Endothelial cell of umbilical vein (primary cell): ENCODE measurements at regions not wholly inside any gene's neighbourhood (a gene's known extent, or its start where the extent isn't known, plus 50 kb on each side); places are given as distances from the start of the nearest gene placed in this dataset.

Experiments used
- BruUV-seq: library from RNA; stranded (reverse); fragments of 400-500 nt; replicated peaks from 2 replicates; lab custom pipeline; 2021; lab: Mats Ljungman, UMichigan
- CTCF ChIA-PET: fragments of 300-600, 350-600 bp; sonication (Branson Sonifier 250); formaldehyde crosslinking; loops from one replicate; lab custom pipeline; 2021; ENCODE audit warnings: antibody characterized with exemption, inconsistent platforms; lab: Charles Lee
- POLR2A ChIA-PET: fragments of 300-600, 350-600 bp; sonication (Branson Sonifier 250); formaldehyde crosslinking; loops from one replicate; lab custom pipeline; 2021; ENCODE audit warnings: antibody characterized with exemption, inconsistent platforms; lab: Charles Lee
- DNase-seq: peaks from one replicate; pipeline ENCODE4 v3.0.0-alpha.2; 2011; ENCODE audit warnings: low read depth, low spot score
- FAIRE-seq: peaks from 2 replicates; lab custom pipeline; 2011; peaks lifted over from hg19 to GRCh38; lab: Jason Lieb, UNC
- H2AFZ ChIP-seq: 2 replicates; pipeline ENCODE4 v1.6.0; 2012; ENCODE audit warnings: low read depth, low read length, control low read depth, inconsistent platforms
- H3K27ac ChIP-seq: 2 replicates; pipeline ENCODE4 v1.5.1; 2011; ENCODE audit warnings: low read depth, mild to moderate bottlenecking, control low read depth, low read length, moderate library complexity; ENCODE audit not compliant: insufficient read depth
- H3K27me3 ChIP-seq, 2 experiments: 2 replicates each; pipeline versions ENCODE4 v1.6.0 to v1.6.1; 2011; ENCODE audit warnings: low read length in 2 of 2, mixed read lengths in 1 of 2; ENCODE audit not compliant: control insufficient read depth in 2 of 2, insufficient read depth in 2 of 2
- H3K36me3 ChIP-seq, 2 experiments: 2 replicates in 1 of 2; 3 replicates in 1 of 2; pipeline ENCODE4 v1.5.1; 2011; ENCODE audit warnings: low read length in 2 of 2, mild to moderate bottlenecking in 1 of 2, moderate library complexity in 1 of 2; ENCODE audit not compliant: control insufficient read depth in 2 of 2, insufficient read depth in 2 of 2; ENCODE audit errors: extremely low read depth in 1 of 2
- H3K4me1 ChIP-seq: 3 replicates; pipeline ENCODE4 v1.5.1; 2011; ENCODE audit warnings: mild to moderate bottlenecking, low read length; ENCODE audit not compliant: control insufficient read depth, insufficient read depth; ENCODE audit errors: extremely low read depth
- H3K4me2 ChIP-seq: 2 replicates; pipeline ENCODE4 v1.6.1; 2011; ENCODE audit warnings: low read length, control low read depth, mixed read lengths; ENCODE audit not compliant: insufficient read depth
- H3K4me3 ChIP-seq, 3 experiments: fragments of 200-600 bp in 1 of 3; sonication (generic), shearing (Covaris generic) in 1 of 3; replicated peaks in 1 of 3; 2 replicates each; pipeline ENCODE4 v1.5.1; 2011 to 2016; ENCODE audit warnings: control low read depth in 3 of 3, low read length in 3 of 3, mild to moderate bottlenecking in 2 of 3, inconsistent platforms in 1 of 3, low read depth in 1 of 3, moderate library complexity in 1 of 3; ENCODE audit not compliant: insufficient read depth in 1 of 3
- H3K79me2 ChIP-seq: 2 replicates; pipeline ENCODE4 v1.6.0; 2012; ENCODE audit warnings: low read length, inconsistent platforms; ENCODE audit not compliant: control insufficient read depth, insufficient read depth
- H3K9ac ChIP-seq: replicated peaks from 2 replicates; pipeline ENCODE3; 2011; ENCODE audit warnings: low read length, control low read depth; ENCODE audit not compliant: insufficient read depth; ENCODE audit errors: extremely low read depth
- H3K9me1 ChIP-seq: replicated peaks from 3 replicates; pipeline ENCODE4 v1.6.0; 2011; ENCODE audit warnings: mild to moderate bottlenecking, low read length; ENCODE audit not compliant: control insufficient read depth, insufficient read depth; ENCODE audit errors: extremely low read depth
- H3K9me3 ChIP-seq: replicated peaks from 2 replicates; pipeline ENCODE4 v1.5.1; 2012; ENCODE audit warnings: low read length, inconsistent platforms; ENCODE audit not compliant: control insufficient read depth, insufficient read depth
- H4K20me1 ChIP-seq: replicated peaks from 2 replicates; pipeline ENCODE3; 2011; ENCODE audit warnings: mild to moderate bottlenecking, low read length; ENCODE audit not compliant: control insufficient read depth, insufficient read depth; ENCODE audit errors: extremely low read depth
- EZH2 ChIP-seq: IDR thresholded peaks from 2 replicates; pipeline ENCODE4 v1.6.1; 2012; ENCODE audit warnings: borderline replicate concordance, low read depth, mild to moderate bottlenecking, moderate library complexity, low read length, inconsistent platforms; ENCODE audit not compliant: severe bottlenecking
- FOS ChIP-seq: IDR thresholded peaks from 2 replicates; pipeline ENCODE4 v1.6.1; 2011; ENCODE audit warnings: mild to moderate bottlenecking, low read length, moderate library complexity, borderline replicate concordance; ENCODE audit not compliant: insufficient read depth
- GATA2 ChIP-seq: IDR thresholded peaks from 2 replicates; pipeline ENCODE4 v1.7.0; 2011; ENCODE audit warnings: low read depth, mild to moderate bottlenecking, moderate library complexity, mixed read lengths, low read length; ENCODE audit not compliant: insufficient read length, insufficient read depth
- JUN ChIP-seq: IDR thresholded peaks from 2 replicates; pipeline ENCODE4 v1.6.1; 2011; ENCODE audit warnings: borderline replicate concordance, low read depth; ENCODE audit not compliant: insufficient read length, insufficient read depth
- MAX ChIP-seq: IDR thresholded peaks from 2 replicates; pipeline ENCODE4 v1.6.1; 2011; ENCODE audit not compliant: insufficient read depth, insufficient read length
- MYC ChIP-seq: IDR thresholded peaks from one replicate; pipeline ENCODE4 v1.6.1; 2011; ENCODE audit warnings: mild to moderate bottlenecking, low read depth, low read length
- POLR2A ChIP-seq: IDR thresholded peaks from 2 replicates; pipeline ENCODE4 v1.6.1; 2012; ENCODE audit warnings: low read depth, mild to moderate bottlenecking, control low read depth, low read length
- POLR2AphosphoS5 ChIP-seq: IDR thresholded peaks from 2 replicates; pipeline ENCODE4 v1.6.1; 2012; ENCODE audit warnings: low read depth, mild to moderate bottlenecking, control low read depth, low read length, moderate library complexity; ENCODE audit not compliant: insufficient read depth
- dilution Hi-C: fragments of 300-500 bp; cut with MboI; formaldehyde crosslinking; loops from one replicate; pipeline ENCODE4 v1.15.0; 2019; ENCODE audit warnings: low sequenced_read_pairs; ENCODE audit not compliant: extremely low pct_ligation_motif_present
- intact Hi-C: fragments of 100-400 bp; cut with micrococcal nuclease; formaldehyde crosslinking; loops from one replicate; pipeline ENCODE4 v1.10.0; 2022
- TF ChIP-seq, protein P1 (sequence below), 2 donors: IDR thresholded peaks; 1 replicate in 1 of 2; 2 replicates in 1 of 2; pipeline ENCODE4 v1.5.1; 2011; ENCODE audit warnings: low read length in 2 of 2, mild to moderate bottlenecking in 2 of 2, moderate library complexity in 2 of 2, control low read depth in 1 of 2, inconsistent platforms in 1 of 2, low read depth in 1 of 2; ENCODE audit not compliant: insufficient read depth in 1 of 2; ENCODE audit errors: extremely low read depth in 1 of 2

DNA sequence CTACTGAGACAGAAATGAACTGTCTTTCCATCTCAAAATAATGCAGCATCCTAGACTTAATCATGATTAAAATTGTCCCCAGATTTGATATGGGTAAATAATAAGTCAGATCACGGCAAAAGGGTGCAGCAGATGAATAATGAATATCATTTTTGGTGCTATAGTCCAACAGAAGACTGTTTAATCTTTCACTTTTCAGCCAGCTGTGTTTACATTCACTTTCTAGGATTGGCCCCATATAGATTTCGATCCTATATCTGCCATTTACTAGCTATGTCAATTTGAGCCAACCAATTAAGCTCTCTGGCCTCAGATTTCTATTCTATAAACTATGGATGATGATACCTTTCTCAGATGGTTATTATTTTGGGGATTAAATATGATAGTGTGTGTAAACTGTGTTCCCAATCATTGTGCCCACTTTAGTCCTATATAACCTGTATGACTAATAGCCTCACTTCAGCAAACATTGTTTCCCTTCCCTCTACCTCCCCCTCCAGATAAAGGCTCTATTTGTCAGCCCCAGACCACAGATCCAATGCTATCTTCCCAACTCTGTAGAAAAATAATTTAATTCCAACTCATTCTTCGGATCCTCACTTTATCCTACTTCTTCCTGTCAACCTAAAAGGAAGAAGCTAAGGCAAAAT lies 53.6 kb upstream of the NT5E start:
- dilution Hi-C loops (no loop called here), intact Hi-C loops (no loop called here)
- no peaks in the 10 kb centered on the region for H3K36me3 ChIP-seq
- no peak for FAIRE-seq
- no peak overlapping the region for H3K4me3 ChIP-seq
- H2AFZ ChIP-seq = no peak overlapping the region
- H3K79me2 ChIP-seq = no peaks in the 10 kb centered on the region
- DNase-seq = no peak
- peaks cover 9% of the 10 kb centered on the region for H3K4me1 ChIP-seq
- H3K9ac ChIP-seq = no peak overlapping the region
- no peaks in the 10 kb centered on the region for H3K27me3 ChIP-seq
- H3K4me2 ChIP-seq = no peak overlapping the region
- no peak overlapping the region for H3K27ac ChIP-seq
- BruUV-seq = no TSS peak
- no peak for TF ChIP-seq POLR2AphosphoS5
- TF ChIP-seq POLR2A = no peak
- TF ChIP-seq MAX = no peak
- TF ChIP-seq FOS = no peak
- no peak for TF ChIP-seq EZH2
- TF ChIP-seq JUN = no peak
- TF ChIP-seq, protein P1, sequence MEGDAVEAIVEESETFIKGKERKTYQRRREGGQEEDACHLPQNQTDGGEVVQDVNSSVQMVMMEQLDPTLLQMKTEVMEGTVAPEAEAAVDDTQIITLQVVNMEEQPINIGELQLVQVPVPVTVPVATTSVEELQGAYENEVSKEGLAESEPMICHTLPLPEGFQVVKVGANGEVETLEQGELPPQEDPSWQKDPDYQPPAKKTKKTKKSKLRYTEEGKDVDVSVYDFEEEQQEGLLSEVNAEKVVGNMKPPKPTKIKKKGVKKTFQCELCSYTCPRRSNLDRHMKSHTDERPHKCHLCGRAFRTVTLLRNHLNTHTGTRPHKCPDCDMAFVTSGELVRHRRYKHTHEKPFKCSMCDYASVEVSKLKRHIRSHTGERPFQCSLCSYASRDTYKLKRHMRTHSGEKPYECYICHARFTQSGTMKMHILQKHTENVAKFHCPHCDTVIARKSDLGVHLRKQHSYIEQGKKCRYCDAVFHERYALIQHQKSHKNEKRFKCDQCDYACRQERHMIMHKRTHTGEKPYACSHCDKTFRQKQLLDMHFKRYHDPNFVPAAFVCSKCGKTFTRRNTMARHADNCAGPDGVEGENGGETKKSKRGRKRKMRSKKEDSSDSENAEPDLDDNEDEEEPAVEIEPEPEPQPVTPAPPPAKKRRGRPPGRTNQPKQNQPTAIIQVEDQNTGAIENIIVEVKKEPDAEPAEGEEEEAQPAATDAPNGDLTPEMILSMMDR (IDR thresholded peaks at IDR 0.05; ENCODE audit: extremely low read depth in 1 of 2, insufficient read depth in 1 of 2, low read depth in 1 of 2, low read length in 2 of 2) = no peak
- TF ChIP-seq MYC = no peak
- TF ChIP-seq GATA2 = no peak
- CTCF ChIA-PET = interaction anchor here (2.1 to 3.8 kb wide), 2 partner anchors 10 to 86 kb away, joined by 11 to 25 read pairs; no protein-coding TSS in a partner anchor
- no peaks in the 10 kb centered on the region for H3K9me3 ChIP-seq
- no peaks in the 10 kb centered on the region for H4K20me1 ChIP-seq
- POLR2A ChIA-PET = interaction anchor here (1.6 kb wide), 1 partner anchor 67 kb away, joined by 3 read pairs; no protein-coding TSS in a partner anchor
- H3K9me1 ChIP-seq = no peaks in the 10 kb centered on the region
